Right kidney (tissue), 1 donor: ENCODE measurements at regions not wholly inside any gene's neighbourhood (a gene's known extent, or its start where the extent isn't known, plus 50 kb on each side); places are given as distances from the start of the nearest gene placed in this dataset.
"Not testable (repeated sequence)": the region's sequence is repeated elsewhere in the genome, so short reads cannot be mapped to it uniquely, and the experiment has no call there.

Experiments used
- DNase-seq: peaks from one replicate; pipeline ENCODE4 v3.0.0-alpha.2; 2016

DNA sequence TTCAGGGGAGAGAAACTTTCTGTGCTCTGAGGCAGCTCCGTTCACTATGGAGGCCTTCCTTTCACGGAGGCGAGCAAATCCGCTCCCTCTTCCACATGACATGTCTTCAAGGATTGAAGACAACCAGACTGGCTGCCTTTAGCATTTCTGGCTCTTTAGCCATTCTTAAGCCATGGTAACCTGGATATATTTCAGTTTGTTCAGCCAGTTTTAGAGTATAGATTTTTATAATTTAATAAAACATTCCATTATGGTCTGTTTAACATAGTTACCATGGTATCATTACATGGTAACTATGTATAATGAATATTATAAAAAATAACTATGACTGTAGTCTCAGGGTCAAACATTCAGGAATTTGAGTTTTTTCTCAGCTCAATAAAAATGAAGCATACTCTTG, 54.2 kb upstream of the NFIA start:
- DNase-seq, result no peak

DNA sequence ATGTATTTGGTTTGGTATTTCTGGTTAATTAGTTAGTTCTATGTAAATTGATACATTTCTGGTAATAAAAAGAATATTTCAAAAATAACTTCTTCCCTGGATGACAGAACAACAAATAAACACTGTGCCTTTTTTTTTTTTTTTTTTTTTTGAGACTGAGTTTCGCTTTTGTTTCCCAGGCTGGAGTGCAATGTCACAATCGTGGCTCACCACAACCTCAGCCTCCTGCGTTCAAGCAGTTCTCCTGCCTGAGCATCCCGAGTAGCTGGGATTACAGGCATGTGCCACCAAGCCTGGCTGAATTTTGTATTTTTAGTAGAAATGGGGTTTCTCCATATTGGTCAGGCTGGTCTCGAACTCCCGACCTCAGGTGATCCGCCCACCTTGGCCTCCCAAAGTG, 64.3 kb upstream of the NFIA start:
- DNase-seq, result not testable (repeated sequence)

DNA sequence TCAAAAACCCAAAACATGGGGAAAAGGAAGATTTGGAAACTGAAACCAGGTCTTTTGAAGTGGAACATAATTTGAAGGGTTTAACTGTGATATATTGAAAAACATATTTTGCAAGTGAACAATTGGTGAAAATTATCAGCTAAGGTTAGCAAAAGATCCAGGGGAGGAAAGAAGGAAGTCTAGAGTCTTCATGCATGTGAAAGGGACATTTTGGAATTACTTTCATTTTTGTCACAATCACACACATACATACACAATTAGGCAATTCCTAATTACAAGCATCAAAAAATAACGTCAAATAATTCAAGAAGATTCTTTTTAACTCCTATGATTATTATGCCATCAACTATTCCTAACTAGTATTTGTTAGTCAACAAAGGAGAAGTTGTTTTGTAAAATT, 64.7 kb upstream of the NFIA start:
- DNase-seq, result no peak

DNA sequence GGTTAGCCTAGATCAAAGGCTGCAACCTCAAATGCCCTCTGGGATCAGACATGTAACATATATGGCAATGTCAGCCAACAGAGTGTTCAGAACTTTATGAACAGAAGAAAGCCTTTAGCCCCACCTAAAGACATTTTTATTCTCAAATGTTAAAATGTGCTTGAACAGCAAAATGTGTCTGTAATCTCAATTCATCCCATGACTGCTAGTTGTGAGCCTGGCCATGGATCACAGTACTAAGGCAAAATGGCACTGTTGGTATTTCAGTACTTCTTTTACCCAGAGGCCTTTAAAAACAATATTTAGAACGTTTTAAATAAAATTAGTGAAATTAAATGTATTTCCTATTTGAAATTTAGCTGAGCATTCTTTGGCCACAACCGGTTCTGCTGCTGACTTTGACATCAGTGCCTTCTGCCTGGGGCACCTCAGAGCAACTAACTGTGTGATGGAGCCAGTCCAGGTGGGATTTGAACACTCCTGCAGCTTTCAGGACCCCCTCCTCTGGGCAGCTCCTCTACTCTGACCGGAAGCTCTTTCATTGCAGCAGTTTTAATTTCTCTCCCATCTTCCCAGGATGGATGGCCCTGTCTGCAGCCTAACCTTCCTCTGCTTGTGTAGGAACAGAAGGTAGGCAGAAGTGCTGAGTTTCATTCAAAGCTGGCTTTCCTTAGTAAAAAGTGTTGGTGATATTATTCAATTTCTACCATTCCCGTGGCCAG, 68.3 kb upstream of the NFIA start:
- no peak for DNase-seq

- no peak for DNase-seq
These were observed 69.0 kb upstream of the NFIA start for GRCh38 chr1:61013189-61013945.

- DNase-seq, result no peak
These were observed 70.0 kb upstream of the NFIA start for GRCh38 chr1:61012341-61012761.

DNA sequence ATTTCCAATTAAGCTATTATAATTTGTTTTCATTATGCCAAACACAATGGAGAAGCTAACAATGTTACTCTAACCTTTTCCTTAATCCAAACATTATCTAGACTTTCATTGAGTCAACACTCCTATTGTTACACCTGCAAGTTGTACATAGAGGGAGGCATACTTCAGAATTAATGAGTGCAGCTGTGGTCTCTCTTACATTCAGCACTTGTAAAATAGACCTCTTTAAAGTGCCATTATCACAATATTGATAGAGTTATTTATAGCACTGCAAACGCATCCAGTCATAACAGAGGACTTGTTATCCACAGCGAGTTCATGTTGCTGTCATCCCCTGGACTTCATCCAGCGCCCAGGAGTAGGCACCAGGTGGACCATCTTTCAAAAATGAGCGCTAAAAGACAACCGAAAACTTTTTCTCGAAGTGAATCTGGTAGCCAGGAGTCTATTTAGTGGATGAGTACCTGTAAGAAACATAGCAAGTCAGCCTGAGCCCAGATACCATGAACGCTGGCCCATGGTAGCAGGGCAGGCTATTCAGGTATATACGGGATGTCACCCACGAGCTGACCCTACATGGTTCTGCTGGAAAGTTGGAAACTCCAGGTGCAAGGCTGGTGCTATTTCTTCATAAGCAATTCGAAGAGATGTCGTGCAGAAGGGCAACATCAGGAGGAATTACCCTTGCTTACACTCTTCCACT, 70.6 kb upstream of the NFIA start:
- DNase-seq, result no peak

GRCh38 chr1:61007534-61008364, 74.6 kb upstream of the NFIA start:
- DNase-seq, result no peak

DNA sequence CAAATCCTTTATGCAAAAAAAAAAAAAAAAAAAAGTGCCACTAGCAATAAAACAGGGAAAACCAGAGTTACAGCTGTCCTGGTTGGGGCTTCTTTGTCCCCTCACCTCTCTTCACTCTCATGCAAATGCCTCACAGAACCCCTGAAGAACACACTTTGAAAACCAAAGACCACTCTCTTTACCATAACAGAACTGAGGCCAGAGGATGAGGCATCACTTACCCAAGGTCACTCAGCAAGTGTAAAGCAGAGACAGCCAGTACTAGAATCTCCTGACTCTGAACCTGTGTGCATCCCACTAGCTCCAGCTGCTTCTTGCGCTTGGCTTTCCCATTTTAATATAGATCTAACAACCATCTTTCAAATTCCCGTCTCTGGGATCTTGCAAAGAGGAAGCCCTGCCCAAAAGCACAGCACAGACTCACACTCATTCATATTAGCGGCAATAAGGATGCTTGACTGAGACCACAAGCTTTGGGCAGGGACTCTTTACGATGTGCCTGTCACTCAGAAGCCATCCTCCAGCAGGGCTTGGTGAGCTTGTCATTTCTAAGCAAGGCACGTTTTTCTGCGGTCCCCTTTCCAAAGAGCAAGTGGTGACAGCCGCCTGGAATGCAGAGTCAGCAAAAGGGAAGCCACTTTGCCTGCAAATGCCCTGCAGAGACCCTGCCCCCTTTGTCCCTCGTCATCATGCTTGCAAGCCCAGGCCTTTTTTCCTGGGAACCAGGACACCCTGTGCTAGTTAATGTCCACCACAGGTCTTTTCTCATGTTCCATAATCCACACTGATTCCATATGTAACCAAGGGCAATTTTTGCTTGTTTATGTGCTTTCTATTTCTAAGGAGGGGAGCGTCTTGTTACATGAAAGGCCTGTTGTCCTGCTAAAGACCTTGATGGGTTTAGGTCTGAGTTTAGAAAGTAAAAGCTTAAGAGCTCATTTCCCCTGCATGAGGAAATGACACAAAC, 76.5 kb upstream of the NFIA start:
- DNase-seq, result no peak

- DNase-seq, result no peak
These were observed 77.9 kb upstream of the NFIA start for GRCh38 chr1:61004262-61005003.

GRCh38 chr1:61000327-61000726, 82.0 kb upstream of the NFIA start:
- no peak for DNase-seq

GRCh38 chr1:60998786-60999185, 83.6 kb upstream of the NFIA start:
- no peak for DNase-seq

- DNase-seq, result no peak
These were observed 87.4 kb upstream of the NFIA start for GRCh38 chr1:60994828-60995492.

DNA sequence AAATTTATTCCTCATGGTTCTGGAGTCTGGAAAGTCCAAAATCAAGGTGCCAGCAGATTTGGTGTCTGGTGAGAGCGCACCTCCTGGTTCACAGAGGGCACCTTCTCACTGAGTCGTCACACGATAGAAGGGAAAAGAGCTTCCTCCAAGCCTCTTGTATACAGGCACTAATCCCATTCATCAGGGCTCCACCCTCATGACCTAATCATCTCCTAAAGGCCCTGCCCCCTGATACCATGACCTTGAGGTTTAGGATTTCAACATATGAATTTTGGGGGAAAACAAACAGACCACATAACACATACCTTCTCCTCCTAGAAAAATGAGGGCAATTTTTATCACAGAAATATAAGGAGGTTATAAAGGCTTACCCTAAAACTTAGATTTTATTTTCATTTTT, 88.0 kb upstream of the NFIA start:
- no peak for DNase-seq

- DNase-seq, result no peak
These were observed 90.2 kb upstream of the NFIA start for GRCh38 chr1:60992165-60992564.

- no peak for DNase-seq
These were observed 91.7 kb upstream of the NFIA start for GRCh38 chr1:60990714-60991090.

DNA sequence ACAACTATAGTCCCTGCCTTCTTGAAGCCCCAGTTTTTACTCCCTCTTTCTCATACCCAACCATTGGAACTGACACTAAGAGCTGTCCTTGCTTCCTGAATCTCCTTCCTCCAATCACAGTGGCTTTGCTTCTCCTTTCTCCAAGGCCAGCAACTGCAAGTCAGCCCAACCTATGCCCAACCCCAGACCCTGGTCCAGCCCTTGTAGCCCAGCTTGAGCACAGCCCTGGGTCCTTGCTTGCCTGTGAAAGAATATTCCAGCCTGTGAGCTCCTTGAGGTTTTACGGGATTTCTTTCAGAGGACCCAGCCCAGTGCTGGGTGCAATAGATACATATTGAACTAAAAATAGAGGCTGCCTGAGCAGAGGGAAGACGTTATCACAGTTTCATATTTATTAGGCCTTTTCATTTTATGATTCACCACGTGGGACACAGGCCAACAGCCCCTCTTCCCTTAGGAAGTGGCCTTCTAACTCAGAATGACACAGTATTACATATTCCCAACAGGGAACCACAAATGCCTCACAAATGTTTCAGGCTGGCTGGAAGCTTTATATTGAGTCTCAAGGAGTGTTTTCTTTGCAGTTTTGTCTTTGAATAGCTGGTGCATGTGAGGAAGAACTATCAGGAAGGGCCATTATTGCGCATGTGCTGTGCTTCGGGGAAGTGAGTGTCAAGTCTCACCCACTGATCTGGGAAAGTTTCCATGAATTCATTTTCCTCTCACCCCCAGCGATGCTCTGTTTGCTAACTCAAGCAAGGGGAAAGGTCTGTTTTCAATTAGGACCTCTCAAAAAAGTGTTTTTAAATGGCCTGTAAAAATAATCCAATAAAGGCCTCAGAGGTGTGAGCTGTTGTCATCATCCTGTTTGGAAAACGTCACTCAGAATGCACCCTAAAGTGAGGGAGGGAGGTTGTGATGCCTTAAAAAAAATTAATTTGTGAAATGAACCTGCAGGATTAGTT, 92.3 kb upstream of the NFIA start:
- no peak for DNase-seq

GRCh38 chr1:60988891-60989290, 93.5 kb upstream of the NFIA start:
- no peak for DNase-seq

GRCh38 chr1:60987904-60988303, 94.5 kb upstream of the NFIA start:
- DNase-seq, result no peak
